ENCODE measurements at regions not wholly inside any gene's neighbourhood (a gene's known extent, or its start where the extent isn't known, plus 50 kb on each side); places are given as distances from the start of the nearest gene placed in this dataset.
A peak's percentile ranks its signal among the peaks of the same experiment; 100 is the strongest.

DNA sequence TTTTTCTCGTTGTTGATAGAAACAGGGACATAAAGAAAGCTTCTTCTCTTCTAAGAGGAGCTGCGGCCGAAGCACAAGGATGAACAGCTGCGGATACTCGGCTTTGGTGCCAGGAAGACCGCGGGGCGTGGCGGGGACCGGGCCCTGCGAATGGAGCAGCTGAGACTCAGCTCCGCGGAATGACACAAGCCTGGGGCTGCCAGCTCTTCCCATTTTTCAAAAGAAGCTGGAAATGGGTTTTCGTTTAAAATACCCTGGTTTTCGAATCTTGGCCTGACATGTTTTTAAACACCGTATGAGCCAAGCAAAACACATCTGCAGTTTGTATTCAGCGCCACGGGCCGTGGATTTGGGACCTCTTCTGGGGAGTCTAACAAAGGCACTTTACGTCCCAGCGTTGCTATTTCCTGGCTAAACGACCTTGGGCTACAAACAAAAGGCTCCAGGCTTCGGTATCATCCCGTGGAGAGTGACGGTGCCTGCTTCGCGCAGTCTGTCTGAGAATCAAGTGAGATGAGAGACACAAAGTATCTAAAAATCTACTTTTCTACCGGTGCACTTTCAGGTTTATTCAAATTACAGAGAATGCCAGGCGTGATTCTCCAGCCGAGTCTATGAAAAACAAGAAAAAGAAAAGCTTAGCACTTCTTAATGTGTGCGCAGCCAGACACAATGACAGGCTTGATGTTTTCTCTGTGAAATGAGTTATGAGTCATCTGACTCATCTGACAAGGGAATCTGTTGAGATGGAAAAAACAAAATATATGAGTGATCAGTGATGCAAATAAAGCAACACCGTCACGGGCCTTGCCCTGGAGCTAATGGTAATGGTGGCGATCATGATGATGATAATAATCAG lies 114.0 kb upstream of the TMEM132D start:
- DNase-seq (ENCODE audit: low read depth): peak; percentile 47

DNA sequence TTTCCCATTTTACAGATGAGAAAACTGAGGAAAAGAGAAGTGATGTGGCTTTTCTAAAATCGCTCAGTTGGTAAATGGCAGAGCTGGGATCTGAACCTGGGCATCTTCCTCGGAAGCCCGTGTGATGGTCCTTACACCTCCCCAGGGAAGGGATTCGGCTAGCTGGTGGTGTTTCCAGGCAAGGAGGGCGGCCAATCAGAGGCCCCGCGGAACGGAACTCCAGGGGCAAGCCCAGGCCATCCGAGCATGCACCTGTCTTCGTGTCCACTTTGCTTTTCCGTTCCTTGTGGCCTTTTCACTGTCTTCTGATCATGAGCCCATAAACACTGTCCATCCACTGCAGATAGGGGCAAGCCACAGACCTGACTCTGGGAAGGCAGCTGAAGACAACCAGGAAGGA lies 114.8 kb upstream of the TMEM132D start:
- DNase-seq (ENCODE audit: low read depth): no peak

DNA sequence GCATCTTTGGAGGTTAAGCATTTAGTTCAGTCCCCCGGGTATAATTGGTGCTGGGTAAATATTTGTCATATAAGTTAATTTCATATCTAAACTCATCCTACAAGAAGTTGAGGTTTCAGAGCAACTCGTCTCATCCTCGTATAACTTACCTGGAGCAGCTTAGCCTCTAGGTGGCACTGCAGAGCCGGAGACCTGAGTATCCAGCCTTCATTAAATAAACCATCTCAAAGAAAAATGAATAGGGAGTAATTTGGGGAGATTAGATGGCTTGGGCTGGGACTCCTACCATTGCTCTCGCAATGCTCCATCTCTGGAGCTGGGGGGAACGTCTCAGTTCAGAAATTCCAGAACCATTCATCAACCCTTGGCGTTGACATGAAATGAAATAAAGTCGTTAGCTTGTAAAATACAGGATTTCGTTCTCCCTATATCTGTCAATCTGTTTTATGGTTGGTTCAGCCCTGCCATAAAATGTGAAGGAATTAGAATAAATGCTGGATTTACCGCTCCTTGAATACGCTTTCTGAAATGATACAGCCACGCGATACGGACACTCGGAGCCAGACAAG lies 122.9 kb upstream of the TMEM132D start:
- peak; percentile 8 for DNase-seq (ENCODE audit: low read depth)

DNA sequence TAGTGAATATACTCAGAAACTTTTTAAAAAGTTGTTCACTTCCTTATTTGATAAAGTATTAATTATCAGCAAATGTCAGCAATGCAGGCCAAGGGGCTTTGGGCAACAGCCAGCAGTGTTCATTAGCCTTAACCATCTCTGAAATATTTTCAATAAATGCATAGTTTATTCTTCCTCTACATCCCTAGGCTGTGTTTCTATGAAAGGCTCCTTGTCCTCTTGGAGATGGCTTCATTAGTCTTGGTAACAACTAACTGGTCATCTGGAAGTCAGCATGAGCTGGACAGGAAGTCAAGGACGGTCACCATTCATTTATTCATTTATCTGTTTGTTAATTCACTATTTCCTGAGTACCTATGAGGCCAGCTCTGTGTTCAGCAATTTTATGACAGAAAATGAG lies 124.0 kb upstream of the TMEM132D start:
- no peak for DNase-seq (ENCODE audit: low read depth)

DNA sequence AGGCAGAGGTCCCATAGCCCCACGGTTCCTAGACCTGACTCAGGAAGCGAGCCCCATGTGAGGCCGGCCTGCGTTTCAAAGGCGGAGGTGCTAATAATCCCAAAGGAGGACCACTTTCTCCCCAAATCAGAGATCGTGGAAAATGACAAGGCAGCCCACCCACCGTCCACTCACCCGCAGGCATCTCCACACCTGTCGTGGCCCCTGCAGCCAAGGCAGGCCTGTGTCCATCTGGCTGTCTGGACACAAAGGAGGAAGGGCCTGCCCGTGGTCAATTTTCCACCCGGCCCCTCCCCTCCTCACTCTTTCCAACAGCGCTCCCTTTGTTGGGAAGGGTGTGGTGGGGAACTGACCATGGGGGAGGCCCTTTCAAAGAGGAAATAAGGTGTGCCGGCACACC lies 125.3 kb upstream of the TMEM132D start:
- no peak for DNase-seq (ENCODE audit: low read depth)

DNA sequence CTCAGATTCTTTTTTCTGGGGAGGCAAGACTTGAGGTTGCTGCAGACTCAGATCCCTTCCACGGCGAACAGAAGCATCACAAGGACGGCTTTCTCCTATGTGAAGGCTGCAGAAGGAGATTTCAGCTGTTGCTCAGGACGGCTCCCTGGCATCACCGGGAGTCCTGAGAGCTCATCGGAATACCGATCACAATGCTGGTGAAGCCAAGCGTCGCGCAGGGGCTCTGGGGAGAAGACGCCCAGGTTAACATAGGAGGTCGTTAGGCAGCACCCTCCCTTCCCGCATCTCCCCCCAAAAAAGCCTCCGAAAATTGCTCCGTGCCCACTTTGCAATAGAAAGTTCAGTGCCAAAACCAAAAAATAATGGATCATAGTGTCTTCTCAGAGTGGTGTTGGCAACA lies 127.2 kb upstream of the TMEM132D start:
- DNase-seq (ENCODE audit: low read depth): no peak

DNA sequence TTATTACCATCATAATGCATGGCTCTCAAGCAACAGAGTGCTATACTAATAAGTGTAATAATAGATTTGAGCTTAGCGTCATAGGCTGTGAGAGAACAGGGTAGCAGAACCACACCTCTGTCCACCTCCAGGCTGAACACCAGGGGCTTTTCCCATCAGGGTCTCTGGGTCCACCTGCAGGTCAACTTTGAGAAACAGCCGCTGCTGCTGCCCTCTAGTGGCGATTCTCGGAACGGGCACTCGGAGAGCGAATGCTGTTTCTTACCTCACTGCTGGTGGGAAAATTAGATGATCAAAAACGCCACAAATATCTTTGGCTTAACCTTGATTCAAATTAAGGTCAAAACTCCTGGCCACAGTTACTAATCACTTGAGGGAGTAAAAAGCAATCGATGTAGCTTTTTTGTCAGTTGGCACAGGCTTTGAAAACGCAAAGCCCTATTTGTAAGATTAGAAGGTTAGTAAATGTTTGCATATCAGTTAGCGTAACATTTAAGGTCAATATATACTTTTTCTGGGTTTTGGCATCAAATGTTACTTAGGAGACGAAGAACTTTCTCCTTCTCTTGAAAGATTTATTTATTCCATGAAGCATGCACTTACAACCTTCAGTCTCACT lies 127.9 kb upstream of the TMEM132D start:
- DNase-seq (ENCODE audit: low read depth): peak; percentile 11

DNA sequence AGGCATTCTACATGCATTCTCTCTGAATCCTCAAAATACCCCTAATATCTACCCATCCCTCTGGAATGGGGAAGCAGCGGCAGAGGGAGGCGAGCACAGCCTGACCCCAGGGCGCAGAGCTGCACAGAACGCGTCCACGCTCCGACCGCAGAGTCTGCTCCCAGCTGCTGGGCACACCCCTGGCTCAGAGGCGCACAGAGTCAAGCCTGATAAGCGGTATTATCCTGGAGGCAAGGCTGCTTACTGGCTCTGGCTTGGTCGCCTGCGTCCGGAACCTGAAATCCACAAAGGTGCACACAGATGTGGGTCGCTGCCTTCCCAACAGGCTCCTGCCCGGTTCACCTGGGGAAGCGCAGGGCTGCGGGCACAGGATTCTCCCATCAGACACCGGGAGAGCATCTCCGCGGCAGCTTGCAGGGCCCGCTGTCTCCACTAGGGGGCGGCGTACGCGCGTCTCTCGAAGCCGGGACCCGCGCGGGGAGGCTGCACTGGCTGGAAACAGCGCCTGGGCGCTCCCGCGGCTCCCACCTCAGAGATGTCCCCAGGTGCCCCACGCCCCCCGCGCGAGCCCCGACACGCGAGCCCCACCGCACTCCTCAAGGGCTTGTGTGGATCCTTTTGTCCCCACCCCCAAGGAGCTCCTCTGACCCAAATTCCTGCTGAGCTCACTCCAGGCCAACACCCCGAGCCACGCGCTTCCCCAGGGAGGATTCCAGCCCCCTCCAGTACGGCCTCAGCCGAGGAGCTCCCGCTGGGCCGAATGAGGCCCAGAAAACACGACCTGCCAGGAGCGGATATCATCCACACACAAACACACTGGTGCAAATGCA lies 120.1 kb upstream of the FZD10 start:
- no peak for DNase-seq (ENCODE audit: low read depth)

DNA sequence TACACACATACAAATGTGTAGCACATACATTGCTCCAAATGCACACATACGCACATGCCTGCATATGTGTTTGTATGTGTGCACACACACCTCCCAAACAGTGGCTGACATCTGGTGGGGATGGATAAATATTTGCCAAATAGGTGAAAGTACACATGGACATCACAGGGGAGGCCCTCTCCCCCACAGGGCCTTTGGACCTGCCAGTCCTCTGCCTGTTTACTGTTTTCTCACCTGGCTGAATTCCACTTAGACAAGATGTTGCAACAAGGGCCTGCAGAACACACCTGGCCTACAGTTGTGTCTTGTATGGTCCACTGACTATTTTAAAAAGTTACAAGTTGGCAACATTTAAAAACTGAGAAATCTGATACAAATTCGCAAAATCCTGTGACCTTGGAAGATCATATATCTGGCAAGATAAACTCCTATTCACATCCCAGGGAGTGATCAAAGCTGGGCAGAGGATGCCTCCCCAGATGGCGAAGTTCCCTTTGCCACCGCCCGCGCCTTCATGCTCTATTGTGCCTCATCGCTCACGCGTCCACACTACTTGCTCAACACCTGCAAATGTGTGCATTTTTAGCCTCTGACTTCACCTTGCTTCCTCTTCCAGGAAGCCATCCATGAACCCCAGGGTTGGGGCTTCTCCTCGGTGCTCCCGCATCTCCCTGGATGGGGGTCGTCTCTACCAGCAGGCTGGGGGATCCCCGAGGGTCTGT lies 118.4 kb upstream of the FZD10 start:
- no peak for DNase-seq (ENCODE audit: low read depth)

DNA sequence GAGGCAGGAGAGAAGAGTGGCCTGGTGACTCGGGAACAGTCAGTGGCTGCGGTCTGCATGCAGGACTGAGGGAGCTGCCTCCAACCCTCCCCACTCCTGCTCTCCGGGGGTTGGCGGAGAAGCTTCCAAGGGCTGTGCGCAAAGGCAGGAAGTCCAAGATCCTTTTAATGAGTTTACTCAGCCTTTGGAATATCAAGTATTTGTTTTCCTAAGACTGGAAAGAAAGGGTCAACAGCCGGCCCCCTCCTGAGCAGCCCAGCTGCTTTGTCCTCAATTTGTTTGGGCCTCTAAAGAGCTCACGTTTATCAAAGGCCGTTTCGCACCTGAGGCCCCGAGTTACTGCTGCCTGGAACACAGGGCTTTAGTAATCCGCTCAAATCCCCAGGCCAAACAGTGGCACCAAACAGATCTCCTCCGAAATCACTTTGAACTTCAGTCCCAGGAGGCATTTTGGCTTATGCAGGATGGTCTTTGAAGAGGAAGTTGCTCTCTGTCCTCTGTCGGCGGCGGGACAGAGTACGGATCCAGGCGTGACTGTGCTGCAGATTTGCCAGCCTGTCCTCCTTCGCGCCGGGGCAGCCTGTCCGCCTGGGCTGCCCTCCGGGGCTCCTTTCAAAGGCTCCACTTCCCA lies 117.2 kb upstream of the FZD10 start:
- no peak for DNase-seq (ENCODE audit: low read depth)

DNA sequence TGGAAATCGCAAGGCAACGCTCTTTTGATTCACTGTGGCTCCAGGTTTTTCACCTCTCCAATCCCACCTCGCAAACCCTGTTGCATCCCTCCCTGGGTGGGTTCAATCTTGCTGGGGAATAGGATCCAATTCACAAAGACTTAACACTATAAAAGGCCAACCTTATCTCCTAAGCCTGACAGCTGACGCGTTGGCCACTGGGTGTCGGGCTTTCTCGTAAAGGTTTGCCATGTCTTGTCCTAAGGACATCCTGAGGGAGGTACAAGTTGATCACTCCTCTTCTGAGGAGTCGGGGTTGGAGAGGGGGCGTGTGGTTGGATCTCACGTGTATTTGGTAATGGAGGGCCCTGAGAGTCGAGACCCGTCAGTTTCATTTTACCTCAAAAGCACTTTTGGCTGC lies 112.6 kb upstream of the FZD10 start:
- DNase-seq (ENCODE audit: low read depth): no peak

DNA sequence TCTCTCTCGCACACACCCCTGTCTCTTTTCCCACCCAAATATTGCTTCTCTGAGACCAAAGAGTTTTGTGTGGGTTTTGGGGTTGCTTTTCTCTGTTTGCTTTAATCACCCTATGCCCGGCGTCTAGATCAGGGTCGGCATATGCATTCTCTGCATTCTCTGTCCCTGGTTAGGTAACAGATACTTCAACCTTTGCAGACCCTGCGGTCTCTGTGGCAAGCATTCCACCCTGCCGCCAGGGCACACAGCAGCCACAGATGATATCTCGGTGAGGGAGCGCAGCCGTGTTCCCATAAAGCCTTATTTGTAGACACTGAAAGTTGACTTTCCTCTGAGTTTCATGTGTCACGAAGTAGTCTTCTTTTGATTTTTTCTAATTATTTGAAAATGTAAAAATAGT lies 110.4 kb upstream of the FZD10 start:
- no peak for DNase-seq (ENCODE audit: low read depth)

DNA sequence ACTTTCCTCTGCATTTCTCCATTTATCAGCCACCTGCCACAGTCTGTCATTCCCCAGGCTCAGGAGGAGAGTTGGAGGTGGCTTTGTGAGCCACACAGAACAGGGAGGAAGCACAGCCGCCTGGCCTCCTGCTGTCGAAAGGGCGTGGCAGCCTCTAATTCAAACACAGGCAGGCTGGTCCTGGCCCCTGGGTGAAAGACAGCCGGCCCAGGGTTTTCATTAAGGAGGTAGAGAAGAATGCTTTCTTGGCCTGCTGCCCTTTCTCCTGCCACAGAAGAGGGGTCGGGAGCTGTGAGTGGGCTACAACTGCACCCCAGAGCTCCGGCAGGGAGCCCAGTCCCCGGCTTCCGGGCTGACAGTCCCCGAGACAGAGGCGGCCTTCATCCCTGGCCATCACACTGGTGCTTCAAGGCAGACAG lies 108.6 kb upstream of the FZD10 start:
- no peak for DNase-seq (ENCODE audit: low read depth)

DNA sequence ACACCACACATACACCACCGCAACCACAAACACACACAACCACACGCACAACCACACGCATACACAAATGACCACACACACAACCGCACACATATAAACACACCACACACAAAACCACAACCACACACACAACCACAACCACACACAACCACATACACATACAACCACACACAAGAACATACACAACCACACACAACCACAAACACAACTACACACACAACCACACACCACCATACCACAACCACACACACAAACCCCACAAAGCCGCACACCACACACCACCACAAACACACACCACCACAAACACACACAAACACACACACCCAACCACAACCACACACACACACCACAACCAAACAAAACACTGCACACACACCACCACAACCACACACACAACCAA lies 107.5 kb upstream of the FZD10 start:
- DNase-seq (ENCODE audit: low read depth): peak; percentile 1

DNA sequence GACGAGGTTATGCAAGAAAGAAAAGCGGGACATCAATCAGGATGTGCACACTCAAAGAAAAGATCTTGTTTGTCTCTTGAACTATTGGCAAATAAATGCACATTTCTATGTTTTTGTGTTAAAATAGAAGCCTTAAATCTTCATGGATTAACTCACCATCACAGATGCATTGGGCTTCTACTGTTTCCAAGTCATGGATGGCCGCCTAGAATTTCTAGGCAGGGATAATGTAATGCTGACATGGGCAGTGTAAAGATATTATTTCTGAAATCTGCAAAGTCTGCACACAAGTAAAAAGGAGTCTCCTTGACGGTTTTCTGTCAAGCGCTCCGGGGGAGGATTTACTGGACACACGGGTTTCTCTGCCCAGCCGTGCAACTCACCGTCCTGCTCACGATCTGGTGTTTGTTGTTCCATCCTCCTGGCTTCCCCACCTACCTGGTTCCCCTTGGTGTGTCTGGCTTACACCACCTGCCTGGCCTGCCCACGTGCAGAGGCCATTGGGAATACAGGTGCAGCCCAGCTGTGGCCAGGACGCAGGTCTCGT lies 103.3 kb upstream of the FZD10 start:
- no peak for DNase-seq (ENCODE audit: low read depth)

DNA sequence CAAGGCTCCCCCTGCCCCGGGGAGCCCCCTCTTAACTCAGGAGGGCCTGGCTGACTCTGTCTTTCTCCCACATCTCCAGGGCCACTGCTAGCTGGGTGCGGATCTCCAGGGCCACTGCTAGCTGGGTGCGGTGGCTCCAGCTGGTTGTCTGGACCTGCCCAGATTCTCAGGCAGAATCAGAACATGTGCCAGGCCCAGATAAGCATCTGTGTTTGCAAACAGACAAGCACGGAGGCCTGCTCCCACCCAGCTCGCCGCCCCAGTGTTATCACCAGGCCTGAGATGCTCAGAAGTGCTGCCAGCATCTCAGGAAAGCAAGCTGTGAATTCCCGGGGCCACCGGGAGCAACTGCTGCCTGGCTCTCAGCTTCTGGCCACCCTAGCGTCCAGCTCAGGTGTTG lies 98.4 kb upstream of the FZD10 start:
- DNase-seq (ENCODE audit: low read depth): no peak

DNA sequence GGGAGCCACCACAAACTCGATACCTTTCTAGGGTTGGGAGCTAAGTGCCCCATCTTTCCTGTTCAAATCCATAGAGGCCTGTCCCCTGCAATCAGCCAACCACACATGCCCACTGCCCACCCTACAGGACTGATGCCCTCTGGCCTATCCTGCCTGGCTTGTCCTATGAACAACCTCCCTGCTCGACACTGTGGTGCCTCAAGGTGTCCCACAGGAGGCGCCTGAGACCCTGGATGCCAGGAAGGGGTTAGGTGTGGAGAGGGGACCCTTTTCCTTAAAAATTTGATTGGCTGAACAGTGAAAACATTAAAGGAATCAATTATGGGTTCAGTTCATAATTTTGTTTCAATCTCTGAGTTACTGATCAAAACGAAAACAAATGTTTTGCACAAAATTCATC lies 97.3 kb upstream of the FZD10 start:
- DNase-seq (ENCODE audit: low read depth): no peak

DNA sequence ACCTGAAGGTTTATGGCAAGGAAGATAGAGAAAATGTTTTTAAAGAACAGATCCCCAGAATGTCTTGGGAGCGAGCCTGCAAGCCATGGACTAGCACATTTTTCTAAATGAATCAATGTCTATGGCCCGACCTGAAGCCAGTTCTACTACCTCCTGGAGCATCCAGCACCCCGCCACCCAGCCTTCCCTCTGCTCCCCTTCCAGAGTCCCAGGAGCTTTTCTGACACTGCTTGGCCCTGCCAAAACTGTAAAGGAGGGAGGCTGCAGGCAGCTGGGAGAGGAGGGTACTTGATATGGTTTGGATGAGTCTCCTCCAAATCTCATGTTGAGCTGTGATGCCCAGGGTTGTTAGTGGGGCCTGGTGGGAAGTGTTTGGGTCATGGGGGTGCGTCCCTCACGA lies 95.5 kb upstream of the FZD10 start:
- DNase-seq (ENCODE audit: low read depth): no peak

DNA sequence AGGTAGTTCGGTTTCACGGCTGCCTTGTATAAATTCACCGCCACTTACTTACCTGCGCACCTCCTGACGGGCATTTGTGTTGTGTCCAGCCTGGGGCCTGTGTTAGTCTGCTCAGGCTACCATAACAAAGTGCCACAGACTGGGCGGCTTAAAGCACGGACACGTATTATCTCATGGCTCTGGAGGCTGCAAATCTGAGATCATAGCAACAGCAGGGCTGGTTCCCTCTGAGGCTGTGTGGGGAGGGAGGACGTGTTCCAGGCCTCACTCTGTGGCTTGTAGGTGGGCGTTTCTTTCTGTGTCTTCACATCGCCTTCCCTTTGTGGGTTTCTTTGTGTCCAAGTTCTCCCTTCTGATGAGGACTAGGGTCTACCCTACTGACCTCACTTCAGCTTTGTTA lies 93.5 kb upstream of the FZD10 start:
- DNase-seq (ENCODE audit: low read depth): no peak

DNA sequence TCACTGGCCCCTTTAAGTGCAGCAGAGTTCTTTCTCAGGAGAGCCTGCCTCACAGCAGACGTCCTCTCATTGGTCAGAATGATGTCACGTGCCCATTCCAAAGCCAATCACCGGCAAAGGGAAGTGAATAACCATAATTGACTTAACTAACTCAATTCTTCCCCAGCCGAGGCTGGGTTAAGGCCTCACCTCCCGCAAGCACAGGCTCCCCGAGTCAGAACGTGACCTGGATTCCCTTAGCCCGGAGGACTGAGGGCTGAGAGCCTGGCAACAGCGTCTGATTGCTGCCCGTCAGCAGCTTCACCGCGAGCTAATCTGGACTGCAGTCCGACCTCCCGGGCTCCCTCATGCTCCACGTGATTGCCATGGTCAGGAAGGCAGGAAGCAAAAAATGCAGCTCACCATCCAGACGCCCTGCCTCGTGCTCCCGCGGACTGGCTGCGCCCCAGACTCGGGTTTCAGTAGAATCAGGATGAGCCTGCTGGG lies 92.1 kb upstream of the FZD10 start:
- no peak for DNase-seq (ENCODE audit: low read depth)

DNA sequence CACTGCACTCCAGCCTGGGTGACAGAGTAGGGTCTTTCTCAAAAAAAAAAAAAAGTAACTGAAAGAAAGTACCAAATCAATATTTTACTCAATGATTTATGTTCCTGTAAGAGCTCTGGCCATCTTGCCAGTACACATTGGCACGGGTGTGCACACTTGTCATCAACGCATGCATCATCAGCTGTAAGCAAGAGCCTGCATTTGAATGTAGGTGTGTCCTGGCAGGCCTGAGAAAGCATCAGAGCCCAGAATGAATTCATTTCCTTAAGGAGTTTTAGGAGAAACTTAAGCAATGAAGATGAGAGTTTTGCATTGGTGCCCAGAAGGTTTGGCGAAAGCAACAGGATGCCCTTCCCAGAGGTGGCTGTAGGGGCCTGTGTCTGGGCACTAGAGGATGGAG lies 88.5 kb upstream of the FZD10 start:
- DNase-seq (ENCODE audit: low read depth): no peak

Data from RPMI7951 (cell line).